Osteoblast (primary cell): ENCODE measurements at regions not wholly inside any gene's neighbourhood (a gene's known extent, or its start where the extent isn't known, plus 50 kb on each side); places are given as distances from the start of the nearest gene placed in this dataset.

Experiments
- DNase-seq: peaks from one replicate; pipeline ENCODE4 v3.0.0; 2011; ENCODE audit warnings: low spot score, mixed read lengths; ENCODE audit not compliant: insufficient read length; ENCODE audit errors: missing footprints
- H2AFZ ChIP-seq: 2 replicates; pipeline ENCODE4 v1.6.0; 2011; ENCODE audit warnings: mild to moderate bottlenecking, low read length
- H3K27ac ChIP-seq: 2 replicates; pipeline ENCODE4 v1.5.1; 2011; ENCODE audit warnings: mild to moderate bottlenecking, low read depth, low read length, moderate library complexity
- H3K27me3 ChIP-seq: 2 replicates; pipeline ENCODE4 v1.6.0; 2012; ENCODE audit warnings: mild to moderate bottlenecking, control low read depth, inconsistent platforms, low read length, moderate library complexity; ENCODE audit not compliant: insufficient read depth
- H3K36me3 ChIP-seq: 2 replicates; pipeline ENCODE4 v1.5.1; 2011; ENCODE audit warnings: mild to moderate bottlenecking, low read length, control low read depth, moderate library complexity; ENCODE audit not compliant: insufficient read depth
- H3K4me1 ChIP-seq: 2 replicates; pipeline ENCODE4 v1.5.1; 2011; ENCODE audit warnings: mild to moderate bottlenecking, low read length, control low read depth, moderate library complexity; ENCODE audit not compliant: insufficient read depth
- H3K4me2 ChIP-seq: 2 replicates; pipeline ENCODE4 v1.6.0; 2011; ENCODE audit warnings: mild to moderate bottlenecking, low read length; ENCODE audit not compliant: insufficient read depth
- H3K4me3 ChIP-seq: fragments of 200-600 bp; sonication (generic); 3 replicates; pipeline ENCODE4 v1.5.1; 2012; ENCODE audit warnings: mild to moderate bottlenecking, low read length, inconsistent platforms; ENCODE audit not compliant: insufficient read depth
- H3K79me2 ChIP-seq: 2 replicates; pipeline ENCODE4 v1.6.0; 2012; ENCODE audit warnings: mild to moderate bottlenecking, low read length, control low read depth, inconsistent platforms; ENCODE audit not compliant: insufficient read depth
- H3K9me3 ChIP-seq: 2 replicates; pipeline ENCODE4 v1.5.1; 2011; ENCODE audit warnings: low read depth, low read length, control low read depth
- H4K20me1 ChIP-seq: 2 replicates; pipeline ENCODE4 v1.6.0; 2012; ENCODE audit warnings: mild to moderate bottlenecking, low read length, control low read depth; ENCODE audit not compliant: insufficient read depth
- CTCF ChIP-seq: IDR thresholded peaks from 2 replicates; pipeline ENCODE4 v1.5.1; 2011; ENCODE audit warnings: mild to moderate bottlenecking, low read depth, low read length, moderate library complexity; ENCODE audit errors: extremely low read depth

GRCh38 chr2:145723872-145724271, 1204.0 kb upstream of the ZEB2 start:
- no peak overlapping the region for H3K27ac ChIP-seq
- TF ChIP-seq CTCF = no peak
- H3K4me1 ChIP-seq = no peaks in the 10 kb centered on the region
- no peaks in the 10 kb centered on the region for H3K36me3 ChIP-seq
- H3K9me3 ChIP-seq = no peaks in the 10 kb centered on the region
- H3K4me3 ChIP-seq = no peak overlapping the region
- DNase-seq = peak; percentile 5
- H2AFZ ChIP-seq = peak overlapping the region; percentile 8
- no peaks in the 10 kb centered on the region for H3K27me3 ChIP-seq
- no peaks in the 10 kb centered on the region for H3K79me2 ChIP-seq
- H3K4me2 ChIP-seq = no peak overlapping the region
- H4K20me1 ChIP-seq = no peaks in the 10 kb centered on the region

- Histone ChIP-seq H3K9me3 (no peaks in the 10 kb centered on the region), H3K27ac (no peak overlapping the region), H3K36me3 (no peaks in the 10 kb centered on the region), H4K20me1 (no peaks in the 10 kb centered on the region), H3K27me3 (no peaks in the 10 kb centered on the region), H3K4me3 (no peak overlapping the region), H2AFZ (no peak overlapping the region), H3K79me2 (no peaks in the 10 kb centered on the region), H3K4me2 (no peak overlapping the region), H3K4me1 (no peaks in the 10 kb centered on the region)
- no peak for TF ChIP-seq CTCF
- DNase-seq = no peak
Measured at GRCh38 chr2:145721681-145722080, 1201.8 kb upstream of the ZEB2 start.

GRCh38 chr2:145715601-145716000, 1195.7 kb upstream of the ZEB2 start:
- H3K4me1 ChIP-seq = no peaks in the 10 kb centered on the region
- H3K36me3 ChIP-seq = no peaks in the 10 kb centered on the region
- H4K20me1 ChIP-seq = no peaks in the 10 kb centered on the region
- no peak overlapping the region for H3K4me3 ChIP-seq
- no peaks in the 10 kb centered on the region for H3K79me2 ChIP-seq
- H3K9me3 ChIP-seq = no peaks in the 10 kb centered on the region
- H3K4me2 ChIP-seq = no peak overlapping the region
- no peak overlapping the region for H2AFZ ChIP-seq
- H3K27me3 ChIP-seq = no peaks in the 10 kb centered on the region
- TF ChIP-seq CTCF = no peak
- no peak overlapping the region for H3K27ac ChIP-seq
- no peak for DNase-seq

GRCh38 chr2:145710303-145710702, 1190.4 kb upstream of the ZEB2 start:
- Histone ChIP-seq H2AFZ (no peak overlapping the region), H3K27me3 (no peaks in the 10 kb centered on the region), H3K79me2 (no peaks in the 10 kb centered on the region), H3K27ac (no peak overlapping the region), H3K36me3 (no peaks in the 10 kb centered on the region), H3K4me1 (no peaks in the 10 kb centered on the region), H3K9me3 (no peaks in the 10 kb centered on the region), H3K4me3 (no peak overlapping the region), H3K4me2 (no peak overlapping the region), H4K20me1 (no peaks in the 10 kb centered on the region)
- no peak for TF ChIP-seq CTCF
- DNase-seq = no peak
